ENCODE measurements at regions not wholly inside any gene's neighbourhood (a gene's known extent, or its start where the extent isn't known, plus 50 kb on each side); places are given as distances from the start of the nearest gene placed in this dataset.

- no peak for ATAC-seq
- TF ChIP-seq POU6F1 (CRISPR knock-in tag; IDR thresholded peaks at IDR 0.05; ENCODE audit: borderline replicate concordance, low read depth) = no peak
- TF ChIP-seq, protein P1, sequence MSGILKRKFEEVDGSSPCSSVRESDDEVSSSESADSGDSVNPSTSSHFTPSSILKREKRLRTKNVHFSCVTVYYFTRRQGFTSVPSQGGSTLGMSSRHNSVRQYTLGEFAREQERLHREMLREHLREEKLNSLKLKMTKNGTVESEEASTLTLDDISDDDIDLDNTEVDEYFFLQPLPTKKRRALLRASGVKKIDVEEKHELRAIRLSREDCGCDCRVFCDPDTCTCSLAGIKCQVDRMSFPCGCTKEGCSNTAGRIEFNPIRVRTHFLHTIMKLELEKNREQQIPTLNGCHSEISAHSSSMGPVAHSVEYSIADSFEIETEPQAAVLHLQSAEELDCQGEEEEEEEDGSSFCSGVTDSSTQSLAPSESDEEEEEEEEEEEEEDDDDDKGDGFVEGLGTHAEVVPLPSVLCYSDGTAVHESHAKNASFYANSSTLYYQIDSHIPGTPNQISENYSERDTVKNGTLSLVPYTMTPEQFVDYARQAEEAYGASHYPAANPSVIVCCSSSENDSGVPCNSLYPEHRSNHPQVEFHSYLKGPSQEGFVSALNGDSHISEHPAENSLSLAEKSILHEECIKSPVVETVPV (CRISPR knock-in tag; IDR thresholded peaks at IDR 0.05) = no peak
- TF ChIP-seq, protein P2, sequence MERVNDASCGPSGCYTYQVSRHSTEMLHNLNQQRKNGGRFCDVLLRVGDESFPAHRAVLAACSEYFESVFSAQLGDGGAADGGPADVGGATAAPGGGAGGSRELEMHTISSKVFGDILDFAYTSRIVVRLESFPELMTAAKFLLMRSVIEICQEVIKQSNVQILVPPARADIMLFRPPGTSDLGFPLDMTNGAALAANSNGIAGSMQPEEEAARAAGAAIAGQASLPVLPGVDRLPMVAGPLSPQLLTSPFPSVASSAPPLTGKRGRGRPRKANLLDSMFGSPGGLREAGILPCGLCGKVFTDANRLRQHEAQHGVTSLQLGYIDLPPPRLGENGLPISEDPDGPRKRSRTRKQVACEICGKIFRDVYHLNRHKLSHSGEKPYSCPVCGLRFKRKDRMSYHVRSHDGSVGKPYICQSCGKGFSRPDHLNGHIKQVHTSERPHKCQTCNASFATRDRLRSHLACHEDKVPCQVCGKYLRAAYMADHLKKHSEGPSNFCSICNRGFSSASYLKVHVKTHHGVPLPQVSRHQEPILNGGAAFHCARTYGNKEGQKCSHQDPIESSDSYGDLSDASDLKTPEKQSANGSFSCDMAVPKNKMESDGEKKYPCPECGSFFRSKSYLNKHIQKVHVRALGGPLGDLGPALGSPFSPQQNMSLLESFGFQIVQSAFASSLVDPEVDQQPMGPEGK (CRISPR knock-in tag; IDR thresholded peaks at IDR 0.05; ENCODE audit: borderline replicate concordance) = no peak
- no peak for TF ChIP-seq TCF4 (CRISPR knock-in tag; IDR thresholded peaks at IDR 0.05; ENCODE audit: borderline replicate concordance)
- TF ChIP-seq PPARA (CRISPR knock-in tag; IDR thresholded peaks at IDR 0.05; ENCODE audit: borderline replicate concordance) = no peak
- no peak for TF ChIP-seq TOX (CRISPR knock-in tag; IDR thresholded peaks at IDR 0.05; ENCODE audit: borderline replicate concordance)
- TF ChIP-seq ZFP30 (CRISPR knock-in tag; IDR thresholded peaks at IDR 0.05) = no peak
- no peak for TF ChIP-seq OSR1 (CRISPR knock-in tag; IDR thresholded peaks at IDR 0.05)
- TF ChIP-seq BACH2 (CRISPR knock-in tag; IDR thresholded peaks at IDR 0.05; ENCODE audit: borderline replicate concordance) = no peak
- no peak for TF ChIP-seq ZFP3 (CRISPR knock-in tag; IDR thresholded peaks at IDR 0.05)
- no peak for TF ChIP-seq SNAI2 (CRISPR knock-in tag; IDR thresholded peaks at IDR 0.05)
- TF ChIP-seq ZNF565 (CRISPR knock-in tag; conservative IDR thresholded peaks at IDR 0.05; ENCODE audit: low read depth) = no peak
- no peak for TF ChIP-seq ZNF70 (CRISPR knock-in tag; IDR thresholded peaks at IDR 0.05)
- no peak for TF ChIP-seq ZC3H10 (CRISPR knock-in tag; IDR thresholded peaks at IDR 0.05)
Observed at GRCh38 chr2:146131785-146132184, 1611.9 kb upstream of the ZEB2 start.

GRCh38 chr2:146131048-146131447, 1611.1 kb upstream of the ZEB2 start:
- TF ChIP-seq RARB (CRISPR knock-in tag; IDR thresholded peaks at IDR 0.05) (no peak), CSDC2 (CRISPR knock-in tag; IDR thresholded peaks at IDR 0.05) (no peak)
- no peak for ATAC-seq

DNA sequence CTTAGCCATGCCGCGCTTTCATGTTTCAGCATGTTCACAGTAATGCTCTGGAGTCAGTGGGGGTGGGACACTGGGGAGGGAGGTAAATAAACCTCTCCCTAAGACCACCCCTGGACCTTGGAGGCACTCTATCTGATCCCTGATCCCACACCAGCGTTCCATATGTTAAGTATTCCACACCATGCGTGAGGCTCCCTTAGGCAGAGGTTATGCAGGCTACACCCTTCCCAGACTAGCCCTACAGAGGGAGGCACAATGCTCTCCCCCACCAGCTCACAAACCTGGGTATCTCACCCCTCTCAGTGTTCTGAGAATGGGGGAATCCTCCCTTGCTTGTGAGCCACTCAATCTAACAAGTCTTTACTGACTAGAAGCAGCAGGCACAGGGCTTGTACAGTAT, 1610.4 kb upstream of the ZEB2 start:
- TF ChIP-seq PPARA (CRISPR knock-in tag; IDR thresholded peaks at IDR 0.05; ENCODE audit: borderline replicate concordance) (no peak), CREB5 (CRISPR knock-in tag; IDR thresholded peaks at IDR 0.05; ENCODE audit: low read depth) (no peak), TCF4 (CRISPR knock-in tag; IDR thresholded peaks at IDR 0.05; ENCODE audit: borderline replicate concordance) (no peak), TOX (CRISPR knock-in tag; IDR thresholded peaks at IDR 0.05; ENCODE audit: borderline replicate concordance) (no peak), ESRRG (CRISPR knock-in tag; IDR thresholded peaks at IDR 0.05) (no peak), ZFP3 (CRISPR knock-in tag; IDR thresholded peaks at IDR 0.05) (no peak), ARNTL (CRISPR knock-in tag; IDR thresholded peaks at IDR 0.05; ENCODE audit: borderline replicate concordance, low read depth) (no peak), ISL1 (CRISPR knock-in tag; IDR thresholded peaks at IDR 0.05) (no peak), BACH2 (CRISPR knock-in tag; IDR thresholded peaks at IDR 0.05; ENCODE audit: borderline replicate concordance) (no peak), ZNF8 (CRISPR knock-in tag; IDR thresholded peaks at IDR 0.05) (no peak), SNAI2 (CRISPR knock-in tag; IDR thresholded peaks at IDR 0.05) (no peak), OSR1 (CRISPR knock-in tag; IDR thresholded peaks at IDR 0.05) (no peak)
- TF ChIP-seq, protein P3, sequence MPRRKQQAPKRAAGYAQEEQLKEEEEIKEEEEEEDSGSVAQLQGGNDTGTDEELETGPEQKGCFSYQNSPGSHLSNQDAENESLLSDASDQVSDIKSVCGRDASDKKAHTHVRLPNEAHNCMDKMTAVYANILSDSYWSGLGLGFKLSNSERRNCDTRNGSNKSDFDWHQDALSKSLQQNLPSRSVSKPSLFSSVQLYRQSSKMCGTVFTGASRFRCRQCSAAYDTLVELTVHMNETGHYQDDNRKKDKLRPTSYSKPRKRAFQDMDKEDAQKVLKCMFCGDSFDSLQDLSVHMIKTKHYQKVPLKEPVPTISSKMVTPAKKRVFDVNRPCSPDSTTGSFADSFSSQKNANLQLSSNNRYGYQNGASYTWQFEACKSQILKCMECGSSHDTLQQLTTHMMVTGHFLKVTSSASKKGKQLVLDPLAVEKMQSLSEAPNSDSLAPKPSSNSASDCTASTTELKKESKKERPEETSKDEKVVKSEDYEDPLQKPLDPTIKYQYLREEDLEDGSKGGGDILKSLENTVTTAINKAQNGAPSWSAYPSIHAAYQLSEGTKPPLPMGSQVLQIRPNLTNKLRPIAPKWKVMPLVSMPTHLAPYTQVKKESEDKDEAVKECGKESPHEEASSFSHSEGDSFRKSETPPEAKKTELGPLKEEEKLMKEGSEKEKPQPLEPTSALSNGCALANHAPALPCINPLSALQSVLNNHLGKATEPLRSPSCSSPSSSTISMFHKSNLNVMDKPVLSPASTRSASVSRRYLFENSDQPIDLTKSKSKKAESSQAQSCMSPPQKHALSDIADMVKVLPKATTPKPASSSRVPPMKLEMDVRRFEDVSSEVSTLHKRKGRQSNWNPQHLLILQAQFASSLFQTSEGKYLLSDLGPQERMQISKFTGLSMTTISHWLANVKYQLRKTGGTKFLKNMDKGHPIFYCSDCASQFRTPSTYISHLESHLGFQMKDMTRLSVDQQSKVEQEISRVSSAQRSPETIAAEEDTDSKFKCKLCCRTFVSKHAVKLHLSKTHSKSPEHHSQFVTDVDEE (CRISPR knock-in tag; IDR thresholded peaks at IDR 0.05) = no peak

More for the DNA sequence above, 1610.4 kb upstream of the ZEB2 start:
- no peak for ATAC-seq
